Esophagus squamous epithelium (tissue), 4 donors: ENCODE measurements at regions not wholly inside any gene's neighbourhood (a gene's known extent, or its start where the extent isn't known, plus 50 kb on each side); places are given as distances from the start of the nearest gene placed in this dataset.

Source experiments
- CTCF ChIP-seq, 6 experiments: fragments of 450-650 bp in 4 of 6; fragments of 200-600 bp in 2 of 6; sonication (generic) in 2 of 6; IDR thresholded peaks; one replicate each; pipeline ENCODE4 v1.5.1; 2016 to 2019; ENCODE audit warnings: antibody characterized with exemption in 6 of 6, mild to moderate bottlenecking in 4 of 6, moderate library complexity in 4 of 6
- POLR2A ChIP-seq, 4 donors: fragments of 450-650 bp; IDR thresholded peaks; one replicate each; pipeline ENCODE4 v1.6.1; 2017; ENCODE audit warnings: antibody characterized with exemption in 4 of 4, mild to moderate bottlenecking in 4 of 4, moderate library complexity in 3 of 4

- TF ChIP-seq POLR2A (IDR thresholded peaks at IDR 0.05), result no peak
- TF ChIP-seq CTCF (IDR thresholded peaks at IDR 0.05), result no peak
Measured at GRCh38 chr4:112947616-112948015, 101.8 kb upstream of the ANK2 start.
